ENCODE measurements at regions not wholly inside any gene's neighbourhood (a gene's known extent, or its start where the extent isn't known, plus 50 kb on each side); places are given as distances from the start of the nearest gene placed in this dataset.
A peak's percentile ranks its signal among the peaks of the same experiment; 100 is the strongest.

DNA sequence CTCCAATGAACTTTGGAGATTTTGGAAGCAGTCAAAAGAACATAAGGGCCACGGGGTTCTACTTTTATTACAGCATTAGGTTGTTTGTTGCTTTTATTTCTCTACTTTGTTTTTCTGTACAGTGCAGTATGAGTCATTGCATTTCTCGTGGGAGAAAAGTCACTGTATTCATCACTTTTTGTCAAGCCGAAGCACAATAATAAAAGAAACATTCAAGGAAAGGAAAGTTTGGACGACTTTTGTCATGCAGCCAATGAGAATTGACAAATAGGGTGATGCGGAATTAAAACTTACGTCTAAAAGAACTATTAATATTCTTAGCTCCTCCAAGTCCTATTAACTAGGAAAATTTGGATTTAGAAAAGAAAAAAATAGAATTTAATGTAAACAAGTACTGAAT lies 209.9 kb downstream of the TMEM182 start:
- no peak for DNase-seq
- TF ChIP-seq POLR2A (IDR thresholded peaks at IDR 0.05): no peak
- TF ChIP-seq, protein P1, sequence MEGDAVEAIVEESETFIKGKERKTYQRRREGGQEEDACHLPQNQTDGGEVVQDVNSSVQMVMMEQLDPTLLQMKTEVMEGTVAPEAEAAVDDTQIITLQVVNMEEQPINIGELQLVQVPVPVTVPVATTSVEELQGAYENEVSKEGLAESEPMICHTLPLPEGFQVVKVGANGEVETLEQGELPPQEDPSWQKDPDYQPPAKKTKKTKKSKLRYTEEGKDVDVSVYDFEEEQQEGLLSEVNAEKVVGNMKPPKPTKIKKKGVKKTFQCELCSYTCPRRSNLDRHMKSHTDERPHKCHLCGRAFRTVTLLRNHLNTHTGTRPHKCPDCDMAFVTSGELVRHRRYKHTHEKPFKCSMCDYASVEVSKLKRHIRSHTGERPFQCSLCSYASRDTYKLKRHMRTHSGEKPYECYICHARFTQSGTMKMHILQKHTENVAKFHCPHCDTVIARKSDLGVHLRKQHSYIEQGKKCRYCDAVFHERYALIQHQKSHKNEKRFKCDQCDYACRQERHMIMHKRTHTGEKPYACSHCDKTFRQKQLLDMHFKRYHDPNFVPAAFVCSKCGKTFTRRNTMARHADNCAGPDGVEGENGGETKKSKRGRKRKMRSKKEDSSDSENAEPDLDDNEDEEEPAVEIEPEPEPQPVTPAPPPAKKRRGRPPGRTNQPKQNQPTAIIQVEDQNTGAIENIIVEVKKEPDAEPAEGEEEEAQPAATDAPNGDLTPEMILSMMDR (IDR thresholded peaks at IDR 0.05): no peak
- 84 to 89% methylated on average over 6 of the region's 6 CpGs for WGBS, 2 donors
- intact Hi-C loops (cut with DNase I; ENCODE audit: low total_unique reads): no loop called here
- H3K9me3 ChIP-seq: no peaks in the 10 kb centered on the region
- no peaks in the 10 kb centered on the region for H3K36me3 ChIP-seq (ENCODE audit: low read depth, missing control alignments)
- no peaks in the 10 kb centered on the region for H3K27me3 ChIP-seq
- no peak overlapping the region for H3K27ac ChIP-seq
- no peak overlapping the region for H3K4me3 ChIP-seq
- no peaks in the 10 kb centered on the region for H3K4me1 ChIP-seq

DNA sequence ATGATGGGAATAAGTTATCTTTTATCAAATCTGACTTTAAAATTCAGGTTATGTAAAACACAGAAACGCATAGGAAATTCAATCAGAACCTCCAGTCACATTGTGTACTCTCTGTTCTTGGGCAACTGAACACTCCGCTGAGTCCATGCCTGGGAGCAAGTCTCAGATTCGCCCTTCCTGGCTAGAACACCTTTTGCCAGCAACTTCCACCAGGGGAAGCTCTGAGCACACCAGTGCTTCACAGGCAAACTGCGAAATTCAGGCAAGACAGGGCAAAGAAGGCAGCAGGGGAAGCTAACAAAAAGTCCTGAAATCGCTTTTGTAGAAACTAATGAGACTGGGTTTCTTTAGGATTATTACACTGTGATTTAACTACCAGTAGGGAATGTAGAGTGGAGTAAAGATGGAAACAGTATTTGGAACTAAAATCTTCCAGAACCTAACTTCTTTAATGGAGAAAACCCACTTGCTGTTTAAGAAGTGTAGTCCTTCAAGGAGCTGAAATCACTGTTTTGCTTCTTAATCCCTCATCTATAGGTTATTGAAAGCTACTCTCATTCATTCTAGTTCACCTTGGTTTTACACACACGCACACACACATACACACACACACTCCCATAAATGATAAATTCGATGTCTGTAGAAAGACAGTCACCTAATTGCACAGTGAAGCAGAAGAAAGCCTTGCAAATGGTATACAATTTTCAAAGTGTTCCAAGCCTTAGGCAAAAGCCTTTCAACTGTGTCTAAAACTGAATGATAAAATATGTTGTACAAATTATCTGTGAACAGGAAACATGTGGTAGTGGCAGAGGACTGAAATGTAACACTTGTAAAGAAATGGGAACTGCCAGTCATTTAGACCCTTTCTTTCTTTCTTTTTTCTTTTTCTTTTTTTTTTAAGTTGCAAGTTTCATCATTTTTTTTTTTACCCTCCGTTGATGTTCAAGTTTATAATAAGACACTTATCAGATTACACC lies 214.5 kb downstream of the TMEM182 start:
- peak; percentile 52 for DNase-seq
- intact Hi-C loops (cut with DNase I; ENCODE audit: low total_unique reads): no loop called here
- no peak overlapping the region for H3K4me3 ChIP-seq
- H3K4me1 ChIP-seq: no peaks in the 10 kb centered on the region
- H3K27ac ChIP-seq: no peak overlapping the region
- WGBS, 2 donors: 37 to 52% methylated on average over 8 of the region's 8 CpGs
- no peaks in the 10 kb centered on the region for H3K9me3 ChIP-seq
- no peaks in the 10 kb centered on the region for H3K36me3 ChIP-seq (ENCODE audit: low read depth, missing control alignments)
- H3K27me3 ChIP-seq: no peaks in the 10 kb centered on the region
- TF ChIP-seq, protein P1 (IDR thresholded peaks at IDR 0.05): peak in 2 of 3 experiments; percentile 24 to 25
- TF ChIP-seq POLR2A (IDR thresholded peaks at IDR 0.05): no peak

DNA sequence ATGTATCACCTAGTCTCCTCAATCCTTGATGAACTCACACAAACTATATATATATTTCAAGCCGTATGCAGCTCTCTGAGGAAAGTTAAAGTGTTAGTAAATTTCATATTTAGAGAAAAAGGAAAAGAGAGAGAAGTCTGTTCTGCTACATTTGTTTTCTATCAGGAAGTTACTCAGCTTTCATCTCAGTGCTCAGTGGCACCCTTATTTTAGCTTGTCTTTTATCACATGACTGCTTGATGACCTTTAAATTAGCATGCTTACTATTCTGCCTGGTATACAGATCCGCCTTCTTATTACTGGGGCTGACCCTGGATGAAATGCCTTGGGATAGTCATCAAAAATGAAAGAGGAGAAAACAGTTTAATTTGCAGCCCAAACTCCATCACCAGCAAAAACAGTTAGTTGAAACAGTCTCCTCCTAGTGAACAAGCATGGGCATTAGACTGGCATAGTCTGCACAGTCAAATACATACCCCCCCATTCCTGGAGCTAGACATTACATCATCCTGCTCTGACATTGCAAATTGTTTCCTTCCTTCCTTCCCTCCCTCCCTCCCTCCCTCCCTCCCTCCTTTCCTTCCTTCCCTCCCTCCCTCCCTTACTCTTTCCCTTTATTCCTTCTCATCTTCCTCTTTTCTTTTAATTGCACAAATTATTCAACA lies 215.7 kb downstream of the TMEM182 start:
- no peak overlapping the region for H3K4me3 ChIP-seq
- no peaks in the 10 kb centered on the region for H3K9me3 ChIP-seq
- TF ChIP-seq POLR2A (IDR thresholded peaks at IDR 0.05): no peak
- TF ChIP-seq, protein P1 (IDR thresholded peaks at IDR 0.05): no peak
- intact Hi-C loops (cut with DNase I; ENCODE audit: low total_unique reads): no loop called here
- H3K27me3 ChIP-seq: no peaks in the 10 kb centered on the region
- H3K4me1 ChIP-seq: no peaks in the 10 kb centered on the region
- no peak overlapping the region for H3K27ac ChIP-seq
- H3K36me3 ChIP-seq (ENCODE audit: low read depth, missing control alignments): no peaks in the 10 kb centered on the region
- 76 to 85% methylated on average over 2 of the region's 2 CpGs for WGBS, 2 donors
- no peak for DNase-seq

DNA sequence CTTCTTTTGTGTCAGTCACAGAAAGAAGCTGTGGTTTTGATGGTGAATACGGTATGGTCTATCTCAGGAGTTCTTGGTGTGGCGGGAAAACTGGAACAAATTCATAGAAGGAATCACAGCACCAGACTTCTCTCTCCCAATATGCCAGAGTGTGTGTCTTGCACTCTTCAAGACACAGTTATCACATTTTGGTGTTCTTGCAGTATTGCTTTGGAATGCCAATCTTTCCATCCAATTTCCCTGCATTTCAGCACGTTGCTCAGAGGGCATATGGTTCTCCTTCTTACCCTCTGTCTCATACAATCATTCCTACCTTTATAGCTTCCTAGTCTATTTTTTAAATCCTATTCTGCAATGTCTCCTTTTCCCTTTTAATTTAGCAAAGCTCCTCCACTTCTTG lies 216.3 kb downstream of the TMEM182 start:
- no peaks in the 10 kb centered on the region for H3K4me1 ChIP-seq
- DNase-seq: no peak
- no peaks in the 10 kb centered on the region for H3K9me3 ChIP-seq
- no peaks in the 10 kb centered on the region for H3K27me3 ChIP-seq
- intact Hi-C loops (cut with DNase I; ENCODE audit: low total_unique reads): no loop called here
- H3K36me3 ChIP-seq (ENCODE audit: low read depth, missing control alignments): no peaks in the 10 kb centered on the region
- 77 to 90% methylated on average over 3 of the region's 3 CpGs for WGBS, 2 donors
- TF ChIP-seq, protein P1 (IDR thresholded peaks at IDR 0.05): no peak
- no peak for TF ChIP-seq POLR2A (IDR thresholded peaks at IDR 0.05)
- H3K4me3 ChIP-seq: no peak overlapping the region
- H3K27ac ChIP-seq: no peak overlapping the region
